ENCODE measurements at regions not wholly inside any gene's neighbourhood (a gene's known extent, or its start where the extent isn't known, plus 50 kb on each side); places are given as distances from the start of the nearest gene placed in this dataset.
A peak's percentile ranks its signal among the peaks of the same experiment; 100 is the strongest.

DNA sequence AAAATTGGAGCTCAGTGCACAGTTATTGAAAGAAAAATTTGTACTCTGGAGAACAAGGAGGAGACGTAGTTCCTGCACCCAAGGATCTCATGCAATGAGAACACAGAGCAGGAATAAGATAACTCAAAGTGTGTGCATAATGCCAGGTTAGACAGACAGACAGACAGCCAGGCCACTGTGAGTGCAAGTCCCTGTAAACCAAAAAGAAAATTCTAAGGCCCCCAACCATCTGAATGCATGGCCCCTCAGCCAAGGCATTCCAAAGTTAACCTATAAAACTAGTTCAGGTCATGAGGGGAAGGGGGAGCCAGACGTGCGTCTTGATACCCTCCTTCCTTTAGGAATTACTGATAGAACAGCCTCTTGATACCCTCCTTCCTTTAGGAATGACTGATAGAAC, 94.5 kb upstream of the ENPP6 start:
- H2BK120ac ChIP-seq (replicated peaks; ENCODE audit: low read depth, low read length), result no peak overlapping the region
- H2BK5ac ChIP-seq (ENCODE audit: low read depth, low read length), result no peak overlapping the region

More for the DNA sequence above, 94.5 kb upstream of the ENPP6 start:
- TF ChIP-seq, protein P1, sequence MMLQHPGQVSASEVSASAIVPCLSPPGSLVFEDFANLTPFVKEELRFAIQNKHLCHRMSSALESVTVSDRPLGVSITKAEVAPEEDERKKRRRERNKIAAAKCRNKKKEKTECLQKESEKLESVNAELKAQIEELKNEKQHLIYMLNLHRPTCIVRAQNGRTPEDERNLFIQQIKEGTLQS (IDR thresholded peaks at IDR 0.05; ENCODE audit: insufficient read depth, low read depth, low read length), result no peak
- TF ChIP-seq TBP (IDR thresholded peaks at IDR 0.05; ENCODE audit: low read depth, low read length) (no peak), SIRT6 (IDR thresholded peaks at IDR 0.05; ENCODE audit: low read length) (no peak)
- Histone ChIP-seq H3K79me1 (ENCODE audit: low read depth, low read length) (no peaks in the 10 kb centered on the region), H3K4me1 (replicated peaks in 1 of 4; ENCODE audit: control insufficient read depth in 3 of 4, insufficient read depth in 4 of 4, low read length in 3 of 4) (peaks cover 0 to 8% (median 2%) of the 10 kb centered on the region in 4 experiments; a peak in 4 of 7 replicates), H2BK20ac (ENCODE audit: low read length) (0 out of 2 replicates have a peak overlapping the region, but pooled peaks have one; percentile 83), H3K79me2 (ENCODE audit: control insufficient read depth in 1 of 2, insufficient read depth in 2 of 2, low read length in 2 of 2) (no peaks in the 10 kb centered on the region), H4K5ac (ENCODE audit: insufficient read length, low read depth, low read length) (no peak overlapping the region), H3K9me3 (ENCODE audit: insufficient read depth in 2 of 2, low read depth in 1 of 2, low read length in 1 of 2) (no peaks in the 10 kb centered on the region), H3K27me3 (replicated peaks in 1 of 4; ENCODE audit: control insufficient read depth in 3 of 4, extremely low read depth in 1 of 4, insufficient read depth in 3 of 4, low read length in 3 of 4) (no peaks in the 10 kb centered on the region), H2BK12ac (ENCODE audit: low read depth, low read length) (no peak overlapping the region), H3K56ac (replicated peaks; ENCODE audit: insufficient read length, low read depth, low read length) (no peak overlapping the region), H3K4me2 (ENCODE audit: insufficient read depth in 1 of 2, low read depth in 2 of 2, low read length in 2 of 2) (no peak overlapping the region), H3K18ac (ENCODE audit: extremely low read depth, low read length) (no peak overlapping the region), H3K9ac (replicated peaks in 1 of 4; ENCODE audit: extremely low read depth in 1 of 4, low read depth in 3 of 4, low read length in 3 of 4) (no peak overlapping the region), H3K23ac (ENCODE audit: insufficient read length) (no peak overlapping the region), H2AFZ (ENCODE audit: low read length) (no peak overlapping the region), H2BK15ac (ENCODE audit: low read length) (no peak overlapping the region), H3K14ac (ENCODE audit: insufficient read length) (no peak overlapping the region), H3K4me3 (ENCODE audit: extremely low read depth in 1 of 4, insufficient read depth in 2 of 4, low read depth in 3 of 4, low read length in 4 of 4) (no peak overlapping the region), H2AK5ac (ENCODE audit: low read depth, low read length) (no peak overlapping the region), H3K4ac (replicated peaks; ENCODE audit: insufficient read length, low read depth, low read length) (no peak overlapping the region), H3K27ac (ENCODE audit: low read depth, low read length) (no peak overlapping the region), H4K8ac (ENCODE audit: extremely low read depth, insufficient read depth, low read length) (no peak overlapping the region), H4K91ac (replicated peaks; ENCODE audit: insufficient read length, low read length) (no peak overlapping the region), H4K20me1 (replicated peaks in 1 of 2; ENCODE audit: control insufficient read depth in 1 of 2, insufficient read depth in 2 of 2, low read length in 2 of 2) (no peaks in the 10 kb centered on the region), H3K36me3 (ENCODE audit: control insufficient read depth in 2 of 4, insufficient read depth in 4 of 4, low read length in 3 of 4) (no peaks in the 10 kb centered on the region), H3K23me2 (ENCODE audit: low read depth, low read length) (peaks cover 2% of the 10 kb centered on the region; the same call in 1 of the 2 replicates)
- ChIA-PET POLR2A (ENCODE audit: partially characterized antibody) (no interaction called here), CTCF (ENCODE audit: partially characterized antibody) (interaction anchor here (1.1 to 1.8 kb wide), 4 partner anchors 14 to 121 kb away, joined by 3 to 4 read pairs (median 4); no protein-coding TSS in a partner anchor)
- peak in 1 of 2 experiments; percentile 23 for DNase-seq (ENCODE audit: low read depth in 1 of 2, low spot score in 2 of 2)
- no peak for FAIRE-seq
- WGBS, 2 experiments (ENCODE audit: extremely low coverage in 1 of 2, insufficient coverage in 1 of 2, insufficient read length in 1 of 2, insufficient replicate concordance in 2 of 2, low coverage in 1 of 2, low lambda C conversion rate in 2 of 2, missing lambda C conversion rate in 1 of 2), result 90% methylated on average over 3 of the region's 3 CpGs; no CpG with 5 or more reads in 1 of the 2 experiments
